ENCODE measurements at regions not wholly inside any gene's neighbourhood (a gene's known extent, or its start where the extent isn't known, plus 50 kb on each side); places are given as distances from the start of the nearest gene placed in this dataset.

DNA sequence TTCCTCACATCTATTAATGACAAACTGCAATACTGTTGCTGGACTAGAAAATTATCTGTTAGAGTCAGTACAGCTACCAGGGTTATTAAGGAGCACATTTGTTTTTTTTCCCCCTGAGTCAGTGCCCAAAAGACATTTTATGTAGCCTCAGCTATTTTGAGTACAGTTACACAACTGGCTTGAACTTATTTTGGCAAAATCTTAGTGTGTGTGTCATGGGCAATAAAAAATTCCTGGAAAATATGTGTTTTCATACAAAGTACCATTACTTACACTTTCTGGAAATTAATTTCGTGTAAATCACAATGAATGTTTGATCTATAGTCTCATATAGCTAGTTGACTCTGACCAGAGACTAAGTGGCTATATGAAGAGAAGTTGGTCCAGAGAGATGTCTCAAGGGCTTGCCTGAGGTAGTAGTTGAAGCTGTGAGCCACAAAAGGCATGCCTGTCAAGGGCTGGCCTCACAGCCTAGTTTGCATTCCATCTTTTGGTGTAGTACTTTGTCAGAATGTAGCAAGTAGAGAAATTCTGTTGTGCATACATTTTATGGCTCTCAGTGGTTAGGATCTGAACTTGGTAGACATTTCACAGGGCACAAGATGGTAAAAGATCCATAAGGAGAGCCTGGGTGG lies 283.4 kb downstream of the MTX2 start:
- TF ChIP-seq CTCF (conservative IDR thresholded peaks at IDR 0.05; ENCODE audit: low read length) (no peak), EZH2phosphoT487 (IDR thresholded peaks at IDR 0.05; ENCODE audit: borderline replicate concordance, low read depth, low read length) (no peak)
